Activated T-helper 17 cell treated with anti-CD3 and anti-CD28 coated beads, Interleukin-2, amount 50 U/mL, for 72 hours (primary cell): ENCODE measurements at regions not wholly inside any gene's neighbourhood (a gene's known extent, or its start where the extent isn't known, plus 50 kb on each side); places are given as distances from the start of the nearest gene placed in this dataset.

ENCODE experiments used
- ATAC-seq: fragments of 150-1000 bp; cut with Tn5 transposase; replicated peaks from 2 replicates; pipeline ENCODE4 v1.10.0; 2021; ENCODE audit warnings: mild to moderate bottlenecking, moderate library complexity
- H3K27ac Mint-ChIP-seq: one replicate; pipeline ENCODE4 v1.8.0; 2022; ENCODE audit warnings: mixed read lengths
- H3K27me3 Mint-ChIP-seq: one replicate; pipeline ENCODE4 v1.8.0; 2022; ENCODE audit warnings: mixed read lengths
- H3K36me3 Mint-ChIP-seq: one replicate; pipeline ENCODE4 v1.8.0; 2022; ENCODE audit warnings: low read depth, mild to moderate bottlenecking, mixed read lengths
- H3K4me1 Mint-ChIP-seq: one replicate; pipeline ENCODE4 v1.8.0; 2022; ENCODE audit warnings: mixed read lengths
- H3K4me3 Mint-ChIP-seq: one replicate; pipeline ENCODE4 v1.8.0; 2022; ENCODE audit warnings: mild to moderate bottlenecking, mixed read lengths
- H3K9me3 Mint-ChIP-seq: one replicate; pipeline ENCODE4 v1.8.0; 2022; ENCODE audit warnings: mixed read lengths

DNA sequence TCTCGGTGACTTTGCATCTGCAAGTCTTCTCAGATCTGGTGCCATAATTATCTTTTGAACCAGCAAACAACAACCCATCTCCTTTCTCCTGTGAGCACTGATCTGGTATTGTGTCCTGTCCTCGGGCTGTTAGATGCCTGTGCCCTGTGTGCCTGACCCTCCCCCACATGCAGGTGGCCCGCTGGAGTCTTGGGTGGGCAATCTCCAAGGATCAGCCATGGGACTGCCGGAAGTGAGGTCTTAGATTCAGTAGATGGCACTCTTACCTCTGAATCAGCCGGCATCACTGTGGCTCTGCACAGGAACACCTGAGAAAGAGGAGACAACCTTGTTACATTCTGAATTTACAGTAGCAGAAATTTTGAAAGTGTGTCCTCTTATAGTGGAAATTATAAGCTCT lies 172.4 kb downstream of the IRX2 start:
- Mint-ChIP-seq H3K36me3 (no peaks in the 10 kb centered on the region), H3K4me3 (no peak overlapping the region), H3K27ac (no peak overlapping the region), H3K27me3 (no peaks in the 10 kb centered on the region), H3K4me1 (no peaks in the 10 kb centered on the region), H3K9me3 (peaks cover 6% of the 10 kb centered on the region)
- ATAC-seq: no peak

DNA sequence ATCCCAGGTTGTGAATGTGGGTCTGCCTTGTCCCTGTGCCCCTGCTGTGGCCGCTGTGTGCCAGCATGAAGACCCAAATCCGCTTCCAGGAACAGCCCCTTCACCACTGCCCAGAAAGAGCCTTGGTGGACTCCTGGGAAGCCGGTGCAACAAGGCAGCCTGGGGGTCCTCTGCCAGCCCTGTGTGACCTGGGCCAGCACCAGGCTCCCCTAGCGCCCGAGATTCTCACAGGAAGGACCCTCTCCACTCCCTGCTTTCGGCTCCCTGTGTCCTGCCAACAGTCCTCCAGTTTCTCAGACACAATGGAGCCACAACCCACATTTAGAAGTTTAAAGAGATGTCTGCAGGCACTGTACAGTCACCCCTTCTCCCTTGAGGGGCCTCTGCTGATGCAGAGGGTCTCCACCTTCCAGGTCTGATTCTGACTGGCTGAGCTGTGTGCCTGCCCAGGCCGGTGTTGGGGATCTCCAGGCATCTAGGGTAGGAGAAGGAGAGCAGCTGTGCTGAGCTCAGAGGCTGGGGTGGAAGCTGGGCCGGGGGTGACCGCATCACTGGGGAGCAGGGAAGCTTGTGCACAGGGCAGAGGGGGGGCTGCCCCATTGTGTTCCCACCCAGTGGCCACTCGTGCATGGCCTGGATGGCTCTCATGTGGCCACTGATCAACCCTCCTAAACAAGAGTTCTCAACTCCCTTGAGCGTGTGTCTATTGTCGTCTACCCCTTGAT lies 174.0 kb downstream of the IRX2 start:
- Mint-ChIP-seq H3K9me3 (peaks cover 6% of the 10 kb centered on the region), H3K27me3 (no peaks in the 10 kb centered on the region), H3K4me3 (no peak overlapping the region), H3K36me3 (no peaks in the 10 kb centered on the region), H3K4me1 (no peaks in the 10 kb centered on the region), H3K27ac (no peak overlapping the region)
- no peak for ATAC-seq

GRCh38 chr5:2576823-2577222 lies 174.7 kb downstream of the IRX2 start:
- H3K27ac Mint-ChIP-seq: no peak overlapping the region

GRCh38 chr5:2575871-2576270 lies 175.6 kb downstream of the IRX2 start:
- no peaks in the 10 kb centered on the region for H3K36me3 Mint-ChIP-seq
- H3K27ac Mint-ChIP-seq: no peak overlapping the region
- H3K4me1 Mint-ChIP-seq: no peaks in the 10 kb centered on the region
- no peaks in the 10 kb centered on the region for H3K9me3 Mint-ChIP-seq
- no peak for ATAC-seq
- no peak overlapping the region for H3K4me3 Mint-ChIP-seq
- no peaks in the 10 kb centered on the region for H3K27me3 Mint-ChIP-seq

More at GRCh38 chr5:2576823-2577222, 174.7 kb downstream of the IRX2 start:
- peaks cover 3% of the 10 kb centered on the region for H3K9me3 Mint-ChIP-seq
- no peaks in the 10 kb centered on the region for H3K36me3 Mint-ChIP-seq
- H3K27me3 Mint-ChIP-seq: no peaks in the 10 kb centered on the region
- H3K4me3 Mint-ChIP-seq: no peak overlapping the region
- ATAC-seq: no peak
- H3K4me1 Mint-ChIP-seq: no peaks in the 10 kb centered on the region

DNA sequence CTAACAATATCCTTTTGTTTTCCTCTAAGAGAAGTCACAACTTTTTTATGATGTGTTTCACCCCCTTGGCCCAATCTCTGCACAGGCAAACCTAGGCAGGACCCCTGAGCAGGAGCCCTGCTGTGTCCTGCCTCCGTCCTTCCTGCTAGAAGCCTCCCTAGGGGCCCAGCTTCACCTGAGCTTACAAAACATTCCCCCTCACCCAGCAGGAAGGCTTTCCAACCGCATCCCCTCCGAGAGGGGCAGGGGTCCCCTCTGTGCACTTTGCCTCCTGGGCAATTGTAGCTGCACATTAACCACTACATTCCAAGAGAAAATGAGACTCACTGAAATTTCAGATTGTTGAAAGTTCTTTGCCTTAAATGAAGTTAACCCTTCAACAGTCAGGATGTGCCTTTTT lies 176.2 kb downstream of the IRX2 start:
- no peak overlapping the region for H3K27ac Mint-ChIP-seq
- H3K27me3 Mint-ChIP-seq: peaks cover 3% of the 10 kb centered on the region
- no peak overlapping the region for H3K4me3 Mint-ChIP-seq
- no peaks in the 10 kb centered on the region for H3K36me3 Mint-ChIP-seq
- no peaks in the 10 kb centered on the region for H3K4me1 Mint-ChIP-seq
- no peaks in the 10 kb centered on the region for H3K9me3 Mint-ChIP-seq
- ATAC-seq: no peak

- no peaks in the 10 kb centered on the region for H3K36me3 Mint-ChIP-seq
- no peak for ATAC-seq
- H3K4me1 Mint-ChIP-seq: no peaks in the 10 kb centered on the region
- no peak overlapping the region for H3K4me3 Mint-ChIP-seq
- no peak overlapping the region for H3K27ac Mint-ChIP-seq
- peaks cover 7% of the 10 kb centered on the region for H3K27me3 Mint-ChIP-seq
- no peaks in the 10 kb centered on the region for H3K9me3 Mint-ChIP-seq
These were observed 177.3 kb downstream of the IRX2 start for GRCh38 chr5:2574155-2574554.

DNA sequence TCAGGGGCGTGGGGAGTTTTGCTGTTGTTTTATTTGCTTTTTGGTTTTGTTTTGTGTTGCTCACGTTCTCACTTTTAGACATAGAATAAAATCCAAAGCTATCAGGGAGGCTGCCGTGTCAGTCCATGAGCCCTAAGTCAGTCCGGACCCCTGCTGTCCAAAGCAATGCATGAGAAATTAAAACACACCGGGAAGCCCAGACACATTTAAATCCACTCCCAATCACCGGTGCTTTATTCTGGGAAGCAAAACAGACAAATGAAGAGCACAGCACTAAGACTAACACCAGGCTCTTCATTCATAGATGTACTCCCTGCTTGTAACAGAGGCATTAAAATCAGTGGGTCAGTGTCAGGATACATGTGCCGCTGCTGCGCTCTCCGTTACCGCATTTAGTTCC lies 180.9 kb downstream of the IRX2 start:
- Mint-ChIP-seq H3K27ac (no peak overlapping the region), H3K36me3 (no peaks in the 10 kb centered on the region), H3K27me3 (peaks cover 7% of the 10 kb centered on the region), H3K4me3 (no peak overlapping the region), H3K9me3 (no peaks in the 10 kb centered on the region), H3K4me1 (no peaks in the 10 kb centered on the region)
- ATAC-seq: no peak

GRCh38 chr5:2569774-2570542 lies 181.5 kb downstream of the IRX2 start:
- H3K36me3 Mint-ChIP-seq: no peaks in the 10 kb centered on the region
- H3K27ac Mint-ChIP-seq: no peak overlapping the region
- H3K27me3 Mint-ChIP-seq: peaks cover 7% of the 10 kb centered on the region
- no peaks in the 10 kb centered on the region for H3K9me3 Mint-ChIP-seq
- no peak overlapping the region for H3K4me3 Mint-ChIP-seq
- H3K4me1 Mint-ChIP-seq: no peaks in the 10 kb centered on the region
- no peak for ATAC-seq

DNA sequence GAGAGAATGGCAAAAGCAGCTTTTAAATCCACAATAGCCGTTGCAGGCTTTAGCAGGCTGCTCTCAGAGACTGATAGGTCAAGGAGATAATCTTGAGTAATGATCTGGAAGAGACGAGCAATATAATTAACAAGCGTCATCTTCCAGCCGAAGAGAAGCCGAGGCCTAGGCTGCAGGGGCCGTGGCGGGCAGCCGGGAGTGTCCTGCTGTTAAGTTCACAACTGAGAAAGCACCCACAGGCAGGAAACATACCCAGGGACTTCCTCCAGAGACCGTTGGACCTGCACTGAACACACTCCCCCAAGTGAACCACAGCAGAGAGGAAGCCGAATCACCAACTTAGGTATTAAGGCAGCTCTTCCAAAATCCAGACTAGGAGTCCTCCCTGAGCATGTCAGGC lies 182.3 kb downstream of the IRX2 start:
- Mint-ChIP-seq H3K4me1 (no peaks in the 10 kb centered on the region), H3K36me3 (no peaks in the 10 kb centered on the region), H3K27me3 (peaks cover 7% of the 10 kb centered on the region), H3K4me3 (no peak overlapping the region), H3K9me3 (no peaks in the 10 kb centered on the region), H3K27ac (no peak overlapping the region)
- ATAC-seq: no peak

DNA sequence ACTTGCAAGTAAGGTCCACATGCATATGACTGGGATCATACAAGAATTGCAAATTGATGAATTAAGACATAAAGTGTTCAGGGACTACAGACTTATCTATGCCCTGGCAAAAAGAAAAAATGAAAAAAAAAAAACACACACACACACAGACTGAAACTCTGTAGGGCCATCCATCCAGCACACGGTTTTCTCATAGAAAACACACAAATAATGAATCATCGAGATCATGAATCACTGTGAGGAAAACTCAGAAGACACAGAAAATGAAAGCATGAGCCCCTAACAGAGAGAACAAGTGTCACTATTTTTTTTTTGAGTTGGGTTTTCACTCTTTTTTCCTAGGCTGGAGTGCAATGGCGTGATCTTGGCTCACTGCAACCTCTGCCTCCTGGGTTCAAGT lies 185.2 kb downstream of the IRX2 start:
- no peak for ATAC-seq
- Mint-ChIP-seq H3K36me3 (no peaks in the 10 kb centered on the region), H3K4me1 (no peaks in the 10 kb centered on the region), H3K4me3 (no peak overlapping the region), H3K27ac (no peak overlapping the region), H3K9me3 (no peaks in the 10 kb centered on the region), H3K27me3 (peaks cover 7% of the 10 kb centered on the region)

DNA sequence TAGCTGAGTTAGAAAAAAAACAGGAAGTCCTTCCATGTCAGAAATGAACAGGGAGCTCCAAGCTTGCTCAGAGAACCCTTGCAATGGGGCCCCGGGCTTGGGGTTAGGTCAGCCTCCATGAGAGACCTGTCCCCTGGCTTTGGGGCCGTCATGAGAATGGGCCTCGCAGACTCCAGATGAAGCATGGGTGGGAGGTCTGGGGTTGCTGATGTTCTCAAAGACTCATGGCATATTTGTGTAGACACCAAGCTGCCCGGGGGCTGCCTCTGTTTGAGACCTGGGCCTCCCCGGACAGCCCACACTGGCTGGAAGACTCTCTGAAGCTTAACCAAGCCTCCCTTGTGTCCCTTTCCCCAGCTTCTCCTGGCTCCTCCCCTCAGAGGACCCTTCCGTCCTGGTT lies 186.3 kb downstream of the IRX2 start:
- ATAC-seq: no peak
- Mint-ChIP-seq H3K4me3 (no peak overlapping the region), H3K36me3 (no peaks in the 10 kb centered on the region)

GRCh38 chr5:2563046-2563445 lies 188.4 kb downstream of the IRX2 start:
- Mint-ChIP-seq H3K27me3 (no peaks in the 10 kb centered on the region), H3K36me3 (no peaks in the 10 kb centered on the region), H3K4me3 (no peak overlapping the region), H3K27ac (no peak overlapping the region), H3K4me1 (no peaks in the 10 kb centered on the region), H3K9me3 (no peaks in the 10 kb centered on the region)
- ATAC-seq: no peak

More for the DNA sequence above, 186.3 kb downstream of the IRX2 start:
- no peaks in the 10 kb centered on the region for H3K9me3 Mint-ChIP-seq
- H3K27me3 Mint-ChIP-seq: peaks cover 3% of the 10 kb centered on the region
- H3K4me1 Mint-ChIP-seq: no peaks in the 10 kb centered on the region
- no peak overlapping the region for H3K27ac Mint-ChIP-seq

- Mint-ChIP-seq H3K27me3 (no peaks in the 10 kb centered on the region), H3K36me3 (no peaks in the 10 kb centered on the region), H3K9me3 (peaks cover 3% of the 10 kb centered on the region), H3K4me3 (no peak overlapping the region), H3K27ac (no peak overlapping the region), H3K4me1 (no peaks in the 10 kb centered on the region)
- no peak for ATAC-seq
These were observed 189.4 kb downstream of the IRX2 start for GRCh38 chr5:2562036-2562435.

- Mint-ChIP-seq H3K4me1 (no peaks in the 10 kb centered on the region), H3K9me3 (peaks cover 12% of the 10 kb centered on the region), H3K36me3 (no peaks in the 10 kb centered on the region), H3K27ac (no peak overlapping the region), H3K27me3 (peaks cover 3% of the 10 kb centered on the region), H3K4me3 (no peak overlapping the region)
- no peak for ATAC-seq
These were observed 191.0 kb downstream of the IRX2 start for GRCh38 chr5:2560435-2560834.

- Mint-ChIP-seq H3K36me3 (no peaks in the 10 kb centered on the region), H3K9me3 (peaks cover 28% of the 10 kb centered on the region), H3K4me1 (no peaks in the 10 kb centered on the region), H3K4me3 (no peak overlapping the region), H3K27me3 (peaks cover 3% of the 10 kb centered on the region), H3K27ac (no peak overlapping the region)
- no peak for ATAC-seq
These were observed 194.0 kb downstream of the IRX2 start for GRCh38 chr5:2557435-2557834.
